ENCODE measurements at regions not wholly inside any gene's neighbourhood (a gene's known extent, or its start where the extent isn't known, plus 50 kb on each side); places are given as distances from the start of the nearest gene placed in this dataset.
"Not testable (repeated sequence)": the region's sequence is repeated elsewhere in the genome, so short reads cannot be mapped to it uniquely, and the experiment has no call there.

- Histone ChIP-seq H3K9ac (ENCODE audit: low read depth in 1 of 2, low read length in 2 of 2) (no peak overlapping the region), H3K4me1 (ENCODE audit: control insufficient read depth in 1 of 2, insufficient read depth in 2 of 2, low read length in 2 of 2) (no peaks in the 10 kb centered on the region), H3K27me3 (ENCODE audit: control insufficient read depth in 1 of 2, insufficient read depth in 2 of 2, low read length in 2 of 2) (no peaks in the 10 kb centered on the region), H3K9me3 (ENCODE audit: control insufficient read depth in 1 of 2, low read length in 2 of 2) (no peaks in the 10 kb centered on the region), H3K27ac (ENCODE audit: low read depth, low read length) (no peak overlapping the region), H3K4me3 (ENCODE audit: low read depth in 1 of 2, low read length in 2 of 2) (no peak overlapping the region), H3K36me3 (ENCODE audit: control insufficient read depth in 1 of 2, insufficient read depth in 2 of 2, low read length in 2 of 2) (no peaks in the 10 kb centered on the region)
These were observed 50.9 kb upstream of the OLIG3 start for GRCh38 chr6:137545073-137545472.

GRCh38 chr6:137547186-137547585 is 53.0 kb upstream of the OLIG3 start:
- H3K4me1 ChIP-seq (ENCODE audit: control insufficient read depth in 1 of 2, insufficient read depth in 2 of 2, low read length in 2 of 2), result no peaks in the 10 kb centered on the region
- H3K36me3 ChIP-seq (ENCODE audit: control insufficient read depth in 1 of 2, insufficient read depth in 2 of 2, low read length in 2 of 2), result no peaks in the 10 kb centered on the region
- H3K27ac ChIP-seq (ENCODE audit: low read depth, low read length), result no peak overlapping the region
- H3K4me3 ChIP-seq (ENCODE audit: low read depth in 1 of 2, low read length in 2 of 2), result no peak overlapping the region
- H3K27me3 ChIP-seq (ENCODE audit: control insufficient read depth in 1 of 2, insufficient read depth in 2 of 2, low read length in 2 of 2), result no peaks in the 10 kb centered on the region
- H3K9me3 ChIP-seq (ENCODE audit: control insufficient read depth in 1 of 2, low read length in 2 of 2), result no peaks in the 10 kb centered on the region
- no peak overlapping the region for H3K9ac ChIP-seq (ENCODE audit: low read depth in 1 of 2, low read length in 2 of 2)

GRCh38 chr6:137547601-137548000 is 53.4 kb upstream of the OLIG3 start:
- no peaks in the 10 kb centered on the region for H3K9me3 ChIP-seq (ENCODE audit: control insufficient read depth in 1 of 2, low read length in 2 of 2)
- no peaks in the 10 kb centered on the region for H3K27me3 ChIP-seq (ENCODE audit: control insufficient read depth in 1 of 2, insufficient read depth in 2 of 2, low read length in 2 of 2)
- no peak overlapping the region for H3K9ac ChIP-seq (ENCODE audit: low read depth in 1 of 2, low read length in 2 of 2)
- no peaks in the 10 kb centered on the region for H3K4me1 ChIP-seq (ENCODE audit: control insufficient read depth in 1 of 2, insufficient read depth in 2 of 2, low read length in 2 of 2)
- H3K36me3 ChIP-seq (ENCODE audit: control insufficient read depth in 1 of 2, insufficient read depth in 2 of 2, low read length in 2 of 2), result no peaks in the 10 kb centered on the region
- no peak overlapping the region for H3K27ac ChIP-seq (ENCODE audit: low read depth, low read length)
- no peak overlapping the region for H3K4me3 ChIP-seq (ENCODE audit: low read depth in 1 of 2, low read length in 2 of 2)

GRCh38 chr6:137549106-137549505 is 54.9 kb upstream of the OLIG3 start:
- Histone ChIP-seq H3K4me3 (ENCODE audit: low read depth in 1 of 2, low read length in 2 of 2) (no peak overlapping the region), H3K9me3 (ENCODE audit: control insufficient read depth in 1 of 2, low read length in 2 of 2) (no peaks in the 10 kb centered on the region), H3K27me3 (ENCODE audit: control insufficient read depth in 1 of 2, insufficient read depth in 2 of 2, low read length in 2 of 2) (no peaks in the 10 kb centered on the region), H3K4me1 (ENCODE audit: control insufficient read depth in 1 of 2, insufficient read depth in 2 of 2, low read length in 2 of 2) (no peaks in the 10 kb centered on the region), H3K27ac (ENCODE audit: low read depth, low read length) (no peak overlapping the region), H3K36me3 (ENCODE audit: control insufficient read depth in 1 of 2, insufficient read depth in 2 of 2, low read length in 2 of 2) (no peaks in the 10 kb centered on the region), H3K9ac (ENCODE audit: low read depth in 1 of 2, low read length in 2 of 2) (no peak overlapping the region)

GRCh38 chr6:137550535-137550934 is 56.3 kb upstream of the OLIG3 start:
- Histone ChIP-seq H3K4me3 (ENCODE audit: low read depth in 1 of 2, low read length in 2 of 2) (no peak overlapping the region), H3K9ac (ENCODE audit: low read depth in 1 of 2, low read length in 2 of 2) (no peak overlapping the region), H3K27ac (ENCODE audit: low read depth, low read length) (no peak overlapping the region), H3K9me3 (ENCODE audit: control insufficient read depth in 1 of 2, low read length in 2 of 2) (no peaks in the 10 kb centered on the region), H3K36me3 (ENCODE audit: control insufficient read depth in 1 of 2, insufficient read depth in 2 of 2, low read length in 2 of 2) (no peaks in the 10 kb centered on the region), H3K4me1 (ENCODE audit: control insufficient read depth in 1 of 2, insufficient read depth in 2 of 2, low read length in 2 of 2) (no peaks in the 10 kb centered on the region), H3K27me3 (ENCODE audit: control insufficient read depth in 1 of 2, insufficient read depth in 2 of 2, low read length in 2 of 2) (no peaks in the 10 kb centered on the region)

GRCh38 chr6:137552146-137552545 is 58.0 kb upstream of the OLIG3 start:
- no peaks in the 10 kb centered on the region for H3K27me3 ChIP-seq (ENCODE audit: control insufficient read depth in 1 of 2, insufficient read depth in 2 of 2, low read length in 2 of 2)

GRCh38 chr6:137552809-137553208 is 58.6 kb upstream of the OLIG3 start:
- Histone ChIP-seq H3K4me1 (ENCODE audit: control insufficient read depth in 1 of 2, insufficient read depth in 2 of 2, low read length in 2 of 2) (no peaks in the 10 kb centered on the region), H3K27me3 (ENCODE audit: control insufficient read depth in 1 of 2, insufficient read depth in 2 of 2, low read length in 2 of 2) (no peaks in the 10 kb centered on the region), H3K9me3 (ENCODE audit: control insufficient read depth in 1 of 2, low read length in 2 of 2) (no peaks in the 10 kb centered on the region), H3K27ac (ENCODE audit: low read depth, low read length) (no peak overlapping the region), H3K4me3 (ENCODE audit: low read depth in 1 of 2, low read length in 2 of 2) (no peak overlapping the region), H3K36me3 (ENCODE audit: control insufficient read depth in 1 of 2, insufficient read depth in 2 of 2, low read length in 2 of 2) (no peaks in the 10 kb centered on the region), H3K9ac (ENCODE audit: low read depth in 1 of 2, low read length in 2 of 2) (no peak overlapping the region)

More at GRCh38 chr6:137552146-137552545, 58.0 kb upstream of the OLIG3 start:
- no peaks in the 10 kb centered on the region for H3K36me3 ChIP-seq (ENCODE audit: control insufficient read depth in 1 of 2, insufficient read depth in 2 of 2, low read length in 2 of 2)
- H3K27ac ChIP-seq (ENCODE audit: low read depth, low read length), result no peak overlapping the region
- no peaks in the 10 kb centered on the region for H3K9me3 ChIP-seq (ENCODE audit: control insufficient read depth in 1 of 2, low read length in 2 of 2)
- H3K4me1 ChIP-seq (ENCODE audit: control insufficient read depth in 1 of 2, insufficient read depth in 2 of 2, low read length in 2 of 2), result no peaks in the 10 kb centered on the region
- H3K4me3 ChIP-seq (ENCODE audit: low read depth in 1 of 2, low read length in 2 of 2), result no peak overlapping the region
- no peak overlapping the region for H3K9ac ChIP-seq (ENCODE audit: low read depth in 1 of 2, low read length in 2 of 2)

GRCh38 chr6:137559521-137560183 is 65.5 kb upstream of the OLIG3 start:
- H3K36me3 ChIP-seq (ENCODE audit: control insufficient read depth in 1 of 2, insufficient read depth in 2 of 2, low read length in 2 of 2); H3K27ac ChIP-seq (ENCODE audit: low read depth, low read length); H3K9me3 ChIP-seq (ENCODE audit: control insufficient read depth in 1 of 2, low read length in 2 of 2); H3K9ac ChIP-seq (ENCODE audit: low read depth in 1 of 2, low read length in 2 of 2); H3K4me1 ChIP-seq (ENCODE audit: control insufficient read depth in 1 of 2, insufficient read depth in 2 of 2, low read length in 2 of 2); H3K4me3 ChIP-seq (ENCODE audit: low read depth in 1 of 2, low read length in 2 of 2); H3K27me3 ChIP-seq (ENCODE audit: control insufficient read depth in 1 of 2, insufficient read depth in 2 of 2, low read length in 2 of 2): not testable (repeated sequence)

- Histone ChIP-seq H3K27me3 (ENCODE audit: control insufficient read depth in 1 of 2, insufficient read depth in 2 of 2, low read length in 2 of 2) (no peaks in the 10 kb centered on the region), H3K4me1 (ENCODE audit: control insufficient read depth in 1 of 2, insufficient read depth in 2 of 2, low read length in 2 of 2) (no peaks in the 10 kb centered on the region), H3K9ac (ENCODE audit: low read depth in 1 of 2, low read length in 2 of 2) (no peak overlapping the region), H3K36me3 (ENCODE audit: control insufficient read depth in 1 of 2, insufficient read depth in 2 of 2, low read length in 2 of 2) (no peaks in the 10 kb centered on the region), H3K4me3 (ENCODE audit: low read depth in 1 of 2, low read length in 2 of 2) (no peak overlapping the region), H3K9me3 (ENCODE audit: control insufficient read depth in 1 of 2, low read length in 2 of 2) (no peaks in the 10 kb centered on the region), H3K27ac (ENCODE audit: low read depth, low read length) (no peak overlapping the region)
These were observed 66.0 kb upstream of the OLIG3 start for GRCh38 chr6:137560184-137560563.

- Histone ChIP-seq H3K9me3 (ENCODE audit: control insufficient read depth in 1 of 2, low read length in 2 of 2) (no peaks in the 10 kb centered on the region), H3K9ac (ENCODE audit: low read depth in 1 of 2, low read length in 2 of 2) (no peak overlapping the region), H3K36me3 (ENCODE audit: control insufficient read depth in 1 of 2, insufficient read depth in 2 of 2, low read length in 2 of 2) (no peaks in the 10 kb centered on the region), H3K27ac (ENCODE audit: low read depth, low read length) (no peak overlapping the region), H3K4me3 (ENCODE audit: low read depth in 1 of 2, low read length in 2 of 2) (no peak overlapping the region), H3K4me1 (ENCODE audit: control insufficient read depth in 1 of 2, insufficient read depth in 2 of 2, low read length in 2 of 2) (peaks cover 0 to 3% of the 10 kb centered on the region in 2 donors), H3K27me3 (ENCODE audit: control insufficient read depth in 1 of 2, insufficient read depth in 2 of 2, low read length in 2 of 2) (no peaks in the 10 kb centered on the region)
These were observed 73.9 kb upstream of the OLIG3 start for GRCh38 chr6:137568067-137568466.

- no peak overlapping the region for H3K9ac ChIP-seq (ENCODE audit: low read depth in 1 of 2, low read length in 2 of 2)
- no peak overlapping the region for H3K4me3 ChIP-seq (ENCODE audit: low read depth in 1 of 2, low read length in 2 of 2)
- H3K9me3 ChIP-seq (ENCODE audit: control insufficient read depth in 1 of 2, low read length in 2 of 2), result no peaks in the 10 kb centered on the region
- peaks cover 0 to 3% of the 10 kb centered on the region in 2 donors for H3K4me1 ChIP-seq (ENCODE audit: control insufficient read depth in 1 of 2, insufficient read depth in 2 of 2, low read length in 2 of 2)
- H3K36me3 ChIP-seq (ENCODE audit: control insufficient read depth in 1 of 2, insufficient read depth in 2 of 2, low read length in 2 of 2), result no peaks in the 10 kb centered on the region
- no peak overlapping the region for H3K27ac ChIP-seq (ENCODE audit: low read depth, low read length)
- peaks cover 0 to 4% of the 10 kb centered on the region in 2 donors for H3K27me3 ChIP-seq (ENCODE audit: control insufficient read depth in 1 of 2, insufficient read depth in 2 of 2, low read length in 2 of 2)
These were observed 76.2 kb upstream of the OLIG3 start for GRCh38 chr6:137570393-137570792.
